ENCODE measurements at regions not wholly inside any gene's neighbourhood (a gene's known extent, or its start where the extent isn't known, plus 50 kb on each side); places are given as distances from the start of the nearest gene placed in this dataset.

- H2BK20ac ChIP-seq (ENCODE audit: low read depth, low read length) = no peak overlapping the region
- no peak overlapping the region for H3K4me3 ChIP-seq (ENCODE audit: insufficient read depth, low read depth, low read length)
- H3K4me2 ChIP-seq (ENCODE audit: low read depth, low read length) = no peak overlapping the region
- ChIA-PET CTCF (no interaction called here), POLR2A (ENCODE audit: unreplicated experiment) (no interaction called here)
- H2AK5ac ChIP-seq (ENCODE audit: low read depth, low read length) = no peak overlapping the region
- H2AK9ac ChIP-seq (replicated peaks; ENCODE audit: low read depth, low read length, poor library complexity) = no peak overlapping the region
- no TSS peak for BruUV-seq (replicated peaks)
- H3K9ac ChIP-seq (ENCODE audit: low read depth, low read length) = no peak overlapping the region
- no peak overlapping the region for H3K14ac ChIP-seq (replicated peaks; ENCODE audit: low read depth, low read length)
- H2BK15ac ChIP-seq (ENCODE audit: low read depth, low read length) = no peak overlapping the region
- H3K18ac ChIP-seq (ENCODE audit: low read depth, low read length) = no peak overlapping the region
- no peaks in the 10 kb centered on the region for H3K79me1 ChIP-seq (ENCODE audit: low read depth in 1 of 2, low read length in 2 of 2)
- ATAC-seq (ENCODE audit: low read depth) (no peak), DNase-seq (no peak)
- WGBS, 2 experiments (ENCODE audit: extremely low coverage in 2 of 2, insufficient read length in 1 of 2) = 81% methylated on average over 2 of the region's 12 CpGs; no CpG with 5 or more reads in 1 of the 2 experiments
- H2BK5ac ChIP-seq (ENCODE audit: low read depth, low read length, poor library complexity, severe bottlenecking) = no peak overlapping the region
- no peak overlapping the region for H3K27ac ChIP-seq (ENCODE audit: insufficient read depth, low read length)
- H4K5ac ChIP-seq (ENCODE audit: low read depth, low read length) = no peak overlapping the region
- no peak overlapping the region for H4K8ac ChIP-seq (ENCODE audit: low read depth in 2 of 2, low read length in 2 of 2)
- no peak overlapping the region for H2BK120ac ChIP-seq (ENCODE audit: low read depth, low read length)
- no peak overlapping the region for H2AFZ ChIP-seq (replicated peaks; ENCODE audit: low read length, poor library complexity)
- peaks cover 47% of the 10 kb centered on the region for H3K27me3 ChIP-seq (ENCODE audit: control insufficient read depth, insufficient read depth, low read length)
- H3K4me1 ChIP-seq (ENCODE audit: control insufficient read depth, insufficient read depth, low read length) = no peaks in the 10 kb centered on the region
- dilution Hi-C loops (cut with HindIII; ENCODE audit: low sequenced_read_pairs, unreplicated experiment) (no loop called here), in situ Hi-C loops (cut with MboI; ENCODE audit: low sequenced_read_pairs) (no loop called here), intact Hi-C loops (cut with micrococcal nuclease) (no loop called here)
- no peak overlapping the region for H3K4ac ChIP-seq (ENCODE audit: low read depth, low read length)
- no peak overlapping the region for H4K91ac ChIP-seq (ENCODE audit: insufficient read depth, low read depth, low read length)
- H3K9me1 ChIP-seq (ENCODE audit: insufficient read depth, low read length) = no peaks in the 10 kb centered on the region; the same call in 1 of the 2 replicates
- no peak overlapping the region for H3K56ac ChIP-seq (ENCODE audit: extremely low read depth, insufficient read depth, low read length)
- 0 out of 2 replicates have a peak, but pooled peaks cover 4% of the 10 kb centered on the region for H3K9me3 ChIP-seq (ENCODE audit: control insufficient read depth, insufficient read depth, low read length)
- H3K36me3 ChIP-seq (ENCODE audit: control insufficient read depth, insufficient read depth, low read length) = no peaks in the 10 kb centered on the region
- H3K23ac ChIP-seq (ENCODE audit: low read depth, low read length) = no peak overlapping the region
- no peaks in the 10 kb centered on the region for H4K20me1 ChIP-seq (ENCODE audit: insufficient read depth, low read length)
- TF ChIP-seq ELK1 (IDR thresholded peaks at IDR 0.05; ENCODE audit: borderline replicate concordance, low read depth, low read length) (no peak), MXI1 (IDR thresholded peaks at IDR 0.05; ENCODE audit: borderline replicate concordance, low read depth, low read length) (no peak), POLR2A (IDR thresholded peaks at IDR 0.05; ENCODE audit: low read depth, low read length) (no peak), SMC3 (IDR thresholded peaks at IDR 0.05; ENCODE audit: low read depth, low read length) (no peak), CTCF (conservative IDR thresholded peaks at IDR 0.05; ENCODE audit: low read depth, low read length) (no peak), BHLHE40 (IDR thresholded peaks at IDR 0.05; ENCODE audit: low read depth, low read length) (no peak), RCOR1 (IDR thresholded peaks at IDR 0.05; ENCODE audit: insufficient replicate concordance, low read length) (no peak), CEBPB (IDR thresholded peaks at IDR 0.05; ENCODE audit: low read depth, low read length) (no peak)
Observed at GRCh38 chr14:101460986-101461750, 100.1 kb upstream of the DIO3 start.
